ENCODE measurements at regions not wholly inside any gene's neighbourhood (a gene's known extent, or its start where the extent isn't known, plus 50 kb on each side); places are given as distances from the start of the nearest gene placed in this dataset.

DNA sequence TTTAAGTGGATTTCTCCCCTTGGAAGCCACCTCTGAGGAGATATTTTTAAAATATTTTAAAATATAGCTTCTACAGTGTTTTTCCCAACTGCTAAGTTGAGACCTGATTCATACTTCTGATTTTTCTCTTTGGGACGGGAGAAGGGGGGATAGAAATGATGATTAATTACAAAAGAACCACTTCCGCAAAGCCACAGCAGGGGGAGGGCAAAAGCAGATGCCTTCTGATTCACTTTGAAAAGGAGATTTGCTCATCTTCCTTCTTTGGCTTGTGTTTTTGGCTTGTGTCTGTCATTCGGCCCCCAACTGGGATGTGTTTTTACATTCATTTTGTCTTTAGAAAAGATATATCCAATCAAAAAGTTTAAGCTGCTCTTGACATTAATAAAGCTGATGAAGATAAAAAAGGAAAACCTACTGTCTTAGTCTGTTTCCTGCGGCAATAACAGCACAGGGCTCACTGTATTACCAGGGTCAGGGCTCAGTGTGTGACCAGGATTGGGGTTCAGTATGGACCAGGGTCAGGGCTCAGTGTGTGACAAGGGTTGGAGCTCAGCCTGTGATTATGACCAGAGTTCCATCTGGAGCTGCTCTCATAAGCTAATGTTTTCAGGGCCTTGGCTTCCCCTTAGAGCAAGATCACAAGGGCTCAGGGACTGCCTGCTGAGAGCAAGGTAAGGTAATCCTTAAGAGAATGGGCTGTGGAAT, 223.2 kb downstream of the MTHFS start:
- DNase-seq = no peak

- DNase-seq = no peak
Measured at GRCh38 chr15:79674124-79674465, 222.7 kb downstream of the MTHFS start.

DNA sequence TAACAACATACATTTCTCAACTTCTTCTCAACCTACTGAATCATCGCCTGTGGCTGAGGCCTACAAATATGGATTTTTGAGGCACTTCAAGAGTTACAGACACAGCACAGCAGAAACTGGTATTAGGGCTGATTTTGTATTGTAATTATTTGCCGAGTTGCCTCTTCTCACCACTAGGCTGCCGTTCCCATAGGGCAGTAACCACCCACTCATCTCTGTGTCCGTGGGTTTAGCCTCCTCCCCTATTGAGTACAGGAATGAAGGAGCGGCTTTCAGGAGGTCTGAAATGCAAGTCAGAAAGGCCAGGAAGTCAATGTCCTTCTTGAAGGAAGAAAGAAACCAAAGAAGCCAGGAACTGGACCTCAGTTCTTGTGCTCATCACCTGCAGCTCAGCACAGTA, 220.8 kb downstream of the MTHFS start:
- DNase-seq = no peak

DNA sequence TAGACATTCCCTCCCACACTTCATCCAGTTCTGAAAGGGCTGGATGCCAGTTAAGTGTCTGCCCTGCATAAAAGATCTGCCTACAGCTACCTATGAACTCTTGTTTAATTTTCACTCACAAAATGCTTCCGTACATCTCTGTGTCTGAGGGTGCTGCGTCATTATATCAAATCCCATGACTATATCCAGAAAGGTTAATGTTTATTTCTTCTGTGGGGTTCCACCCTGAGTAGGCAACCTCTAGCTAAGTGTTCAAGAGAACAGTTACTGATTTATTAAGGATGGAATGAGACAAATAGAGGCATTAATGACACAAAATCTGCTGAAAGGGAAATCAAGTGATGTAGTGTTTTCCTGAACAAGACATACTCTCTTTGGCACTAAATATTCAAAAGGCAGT, 220.2 kb downstream of the MTHFS start:
- DNase-seq = no peak

- no peak for DNase-seq
Measured at GRCh38 chr15:79677241-79677640, 219.6 kb downstream of the MTHFS start.

DNA sequence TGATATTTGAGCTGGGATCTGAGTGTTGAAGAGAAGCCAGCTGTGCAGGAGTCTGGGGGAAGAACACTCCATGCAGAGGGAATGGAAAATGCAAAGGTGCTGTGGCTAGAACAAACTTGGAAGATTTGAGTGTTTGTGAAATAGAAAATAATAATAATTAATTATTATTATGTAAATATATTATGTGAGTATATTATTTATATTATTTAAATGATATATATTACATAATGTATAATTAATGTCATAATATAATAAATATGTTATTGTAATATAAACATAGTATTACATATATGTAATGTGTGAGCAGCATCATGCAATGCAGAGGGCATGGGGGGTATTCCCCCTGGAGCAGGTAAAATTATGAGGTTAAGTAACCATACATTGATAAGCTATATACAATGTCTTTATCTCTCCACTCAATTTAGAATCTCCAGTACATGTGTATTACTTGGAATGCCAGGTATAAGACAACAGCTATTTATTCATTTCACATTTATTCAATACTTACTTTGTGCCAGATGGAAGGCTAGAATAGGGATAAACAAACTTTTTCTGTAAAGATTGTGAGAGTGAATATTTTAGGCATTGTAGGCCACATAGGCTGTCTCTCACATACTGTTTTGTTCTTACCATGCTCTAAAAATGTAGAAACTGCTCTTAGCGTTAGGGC, 218.6 kb downstream of the MTHFS start:
- no peak for DNase-seq

DNA sequence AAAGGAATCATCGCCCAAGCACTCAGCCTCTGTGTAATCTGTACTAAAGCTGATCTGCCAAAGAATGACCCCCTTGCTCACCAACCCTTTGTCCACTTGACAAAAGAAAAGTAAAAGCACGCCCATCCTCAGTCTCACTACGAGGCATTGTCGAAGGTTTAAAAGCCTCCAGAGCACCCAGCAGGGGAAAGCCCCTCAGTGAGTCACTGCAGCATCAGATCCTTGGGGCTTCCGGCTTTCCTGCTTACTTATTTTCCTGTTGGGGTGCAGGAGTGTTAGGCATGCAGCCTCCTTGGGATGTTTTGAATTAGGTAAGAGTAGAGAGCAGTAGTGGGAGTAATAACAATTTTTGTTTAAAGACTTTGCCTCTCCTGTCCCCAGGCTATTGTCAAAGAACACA, 216.1 kb downstream of the MTHFS start:
- no peak for DNase-seq

GRCh38 chr15:79682285-79682684, 214.5 kb downstream of the MTHFS start:
- DNase-seq = no peak

GRCh38 chr15:79682851-79683288, 213.9 kb downstream of the MTHFS start:
- DNase-seq = no peak

GRCh38 chr15:79689030-79689429, 207.8 kb downstream of the MTHFS start:
- DNase-seq = no peak

- no peak for DNase-seq
Measured at GRCh38 chr15:79700951-79701480, 195.8 kb downstream of the MTHFS start.

DNA sequence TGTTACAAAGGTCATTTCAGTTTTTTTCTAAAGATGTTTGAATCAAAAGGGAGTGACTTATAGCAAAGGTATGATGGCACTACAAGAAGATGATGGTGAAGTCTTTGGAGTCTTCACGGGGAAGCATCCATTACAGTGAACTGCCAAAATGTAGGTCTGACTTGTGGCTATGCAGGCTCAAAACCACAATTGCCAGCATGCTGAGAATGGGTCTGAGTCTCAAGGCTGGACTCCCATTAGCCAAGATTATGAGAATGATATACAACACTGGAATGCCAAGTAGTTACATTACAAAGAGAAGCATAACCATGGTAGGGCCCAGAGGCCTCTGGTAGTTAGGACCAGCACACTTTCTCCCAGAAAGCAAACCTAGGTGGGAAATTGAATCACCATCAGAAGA, 194.2 kb downstream of the MTHFS start:
- no peak for DNase-seq

GRCh38 chr15:79721256-79721655, 175.6 kb downstream of the MTHFS start:
- DNase-seq = no peak

GRCh38 chr15:79724312-79724711, 172.5 kb downstream of the MTHFS start:
- DNase-seq = no peak

GRCh38 chr15:79724804-79725203, 172.0 kb downstream of the MTHFS start:
- DNase-seq = no peak

DNA sequence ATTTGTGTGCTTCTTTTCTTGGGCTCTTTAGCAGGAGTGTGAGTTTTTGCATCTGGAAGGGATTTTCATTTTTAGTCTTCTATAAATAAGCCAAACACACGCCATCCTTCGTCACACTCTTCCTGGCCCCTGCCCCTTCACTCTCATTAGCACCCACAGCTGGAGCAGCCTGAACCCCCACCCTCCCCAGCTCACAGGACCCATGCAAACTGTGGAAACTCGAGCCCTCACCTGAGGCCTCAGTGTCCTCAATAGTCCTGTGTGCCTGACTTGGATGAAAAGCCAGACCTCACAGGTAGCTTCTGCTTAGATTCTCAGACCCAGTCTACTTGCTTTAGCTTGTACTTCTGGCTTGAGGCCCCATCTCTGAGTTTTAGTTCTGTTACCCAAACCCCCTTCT, 167.9 kb downstream of the MTHFS start:
- no peak for DNase-seq

DNA sequence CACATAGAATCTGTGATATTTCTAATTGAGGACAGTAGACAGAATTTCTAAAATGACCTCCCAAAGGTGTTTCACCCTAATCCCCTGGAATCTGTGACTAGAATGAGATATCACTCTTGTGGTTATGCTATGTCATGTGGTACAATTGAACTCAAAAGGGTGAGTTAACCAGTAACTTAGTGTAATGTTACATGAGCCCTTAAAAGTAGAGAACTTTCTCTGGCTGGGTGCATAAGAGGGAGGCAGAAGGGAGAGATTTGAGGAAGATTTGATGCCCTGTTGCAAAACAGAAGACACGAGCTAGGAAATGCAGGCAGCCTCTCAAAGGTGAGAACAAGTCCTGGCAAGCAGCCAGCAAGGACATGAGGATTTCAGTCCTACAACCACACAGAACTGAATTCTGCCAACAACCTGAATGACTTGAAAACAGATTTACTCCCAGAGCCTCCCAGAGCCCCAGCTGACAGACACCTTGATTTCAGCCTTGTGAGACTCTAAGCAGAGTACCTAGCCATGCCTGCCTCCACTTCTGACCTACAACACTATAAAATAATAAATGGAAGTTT, 160.3 kb downstream of the MTHFS start:
- DNase-seq = no peak

- no peak for DNase-seq
Measured at GRCh38 chr15:79738143-79738542, 158.7 kb downstream of the MTHFS start.

DNA sequence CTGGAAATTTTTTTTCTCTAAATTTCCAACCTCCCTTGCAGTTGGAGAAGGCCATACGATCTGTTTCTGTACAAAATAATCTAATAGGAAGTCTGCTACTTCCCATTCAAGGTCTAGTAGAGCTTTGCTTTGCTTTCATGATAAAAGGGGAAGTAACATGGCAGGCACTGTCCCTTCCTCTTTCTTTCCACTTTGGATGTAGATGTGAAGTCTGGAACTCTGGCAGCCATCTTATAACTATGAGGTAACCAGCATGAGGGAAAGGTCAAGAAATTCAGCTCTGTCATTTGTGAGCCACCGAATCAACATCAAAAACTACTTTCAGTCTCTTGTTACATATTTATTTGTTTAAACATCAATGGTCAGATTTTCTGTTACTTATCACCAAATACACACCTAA, 156.3 kb downstream of the MTHFS start:
- no peak for DNase-seq

DNA sequence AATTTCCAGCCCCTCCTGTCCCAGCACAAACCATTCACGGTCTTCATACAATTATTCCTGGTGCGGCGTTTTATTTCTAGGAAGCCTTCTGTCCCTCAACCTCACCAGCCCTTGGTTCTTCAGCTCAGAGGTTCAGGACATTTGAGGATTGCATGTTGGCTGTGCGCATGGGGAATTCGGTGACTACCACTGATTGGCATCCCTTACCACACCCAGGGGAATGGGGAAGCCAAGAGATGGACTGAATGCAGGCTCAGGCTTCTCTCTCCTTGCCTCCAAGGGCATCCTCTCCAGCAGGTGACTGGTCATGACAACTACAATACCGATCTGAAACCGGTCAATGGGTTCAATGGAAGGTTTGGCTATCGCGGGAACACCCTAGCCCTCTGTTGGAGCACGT, 153.8 kb downstream of the MTHFS start:
- no peak for DNase-seq

DNA sequence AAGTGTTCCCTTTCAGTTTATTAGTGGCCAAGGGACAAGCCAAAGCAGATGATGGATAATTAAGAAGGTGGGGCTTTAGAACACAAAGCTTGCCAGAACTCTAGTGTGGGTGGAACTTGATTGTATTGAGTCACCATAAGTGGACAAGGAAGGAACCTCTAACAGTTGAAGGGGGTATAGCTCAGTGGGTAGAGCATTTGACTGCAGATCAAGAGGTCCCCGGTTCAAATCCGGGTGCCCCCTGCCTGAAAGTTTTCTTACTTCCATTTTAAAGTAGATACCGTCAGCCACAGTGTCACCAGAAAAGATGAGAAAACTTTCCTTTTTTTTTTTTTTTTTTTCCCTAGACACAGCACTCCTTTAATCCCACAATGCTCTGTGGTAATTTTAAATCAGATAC, 152.3 kb downstream of the MTHFS start:
- peak; percentile 36 for DNase-seq

DNA sequence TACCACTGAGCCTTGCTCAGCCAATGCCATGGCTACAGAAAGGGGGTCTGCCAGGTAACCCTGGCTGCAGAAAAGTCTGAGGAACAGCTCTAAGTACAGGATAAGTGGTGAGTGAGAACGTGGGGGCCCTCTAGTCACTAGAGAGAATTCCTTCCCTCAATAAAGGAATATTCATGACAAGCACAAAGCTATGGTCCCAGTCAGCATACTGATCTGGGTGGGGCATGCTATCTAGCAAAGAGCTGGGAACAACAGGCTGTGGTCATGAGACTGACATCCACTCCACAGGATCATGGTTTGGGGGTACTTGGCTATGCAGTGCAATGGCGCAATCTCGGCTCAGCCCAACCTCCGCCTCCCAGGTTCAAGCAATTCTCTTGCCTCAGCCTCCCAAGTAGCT, 140.4 kb downstream of the MTHFS start:
- no peak for DNase-seq

GRCh38 chr15:79765081-79765480, 131.7 kb downstream of the MTHFS start:
- no peak for DNase-seq

GRCh38 chr15:79769069-79769481, 127.7 kb downstream of the MTHFS start:
- no peak for DNase-seq

All from stimulated activated CD8-positive, alpha-beta memory T cell treated with anti-CD3 and anti-CD28 coated beads, Interleukin-4, amount 100 ng/mL, for 48 hours (primary cell).